Stimulated activated naive B cell treated with anti-CD40 and anti-IgM and Interleukin-4, amounts not matched to agents 10 μg/mL and 1 μg/mL and 100 μg/mL, for 72 hours (primary cell): ENCODE measurements at regions not wholly inside any gene's neighbourhood (a gene's known extent, or its start where the extent isn't known, plus 50 kb on each side); places are given as distances from the start of the nearest gene placed in this dataset.

ENCODE experiments used
- ATAC-seq, 2 donors: fragments of 150-1000 bp; cut with Tn5 transposase; replicated peaks; 2 replicates each; pipeline ENCODE4 v1.10.0; 2021; ENCODE audit warnings: moderate library complexity in 1 of 2
- DNase-seq: peaks from one replicate; pipeline ENCODE4 v3.0.0; 2021
- H3K27ac Mint-ChIP-seq: one replicate; pipeline ENCODE4 v1.8.0; 2022; ENCODE audit warnings: mild to moderate bottlenecking, mixed read lengths
- H3K27me3 Mint-ChIP-seq, 2 donors: one replicate each; pipeline ENCODE4 v1.8.0; 2022; ENCODE audit warnings: mixed read lengths in 2 of 2
- H3K36me3 Mint-ChIP-seq, 2 donors: one replicate each; pipeline ENCODE4 v1.8.0; 2022; ENCODE audit warnings: mixed read lengths in 2 of 2, mild to moderate bottlenecking in 1 of 2
- H3K4me1 Mint-ChIP-seq, 2 donors: one replicate each; pipeline ENCODE4 v1.8.0; 2022; ENCODE audit warnings: mixed read lengths in 2 of 2, mild to moderate bottlenecking in 1 of 2
- H3K4me3 Mint-ChIP-seq, 2 donors: one replicate each; pipeline ENCODE4 v1.8.0; 2022; ENCODE audit warnings: mild to moderate bottlenecking in 2 of 2, mixed read lengths in 2 of 2, moderate library complexity in 1 of 2
- H3K9me3 Mint-ChIP-seq, 2 donors: one replicate each; pipeline ENCODE4 v1.8.0; 2022; ENCODE audit warnings: mixed read lengths in 2 of 2, mild to moderate bottlenecking in 1 of 2

DNA sequence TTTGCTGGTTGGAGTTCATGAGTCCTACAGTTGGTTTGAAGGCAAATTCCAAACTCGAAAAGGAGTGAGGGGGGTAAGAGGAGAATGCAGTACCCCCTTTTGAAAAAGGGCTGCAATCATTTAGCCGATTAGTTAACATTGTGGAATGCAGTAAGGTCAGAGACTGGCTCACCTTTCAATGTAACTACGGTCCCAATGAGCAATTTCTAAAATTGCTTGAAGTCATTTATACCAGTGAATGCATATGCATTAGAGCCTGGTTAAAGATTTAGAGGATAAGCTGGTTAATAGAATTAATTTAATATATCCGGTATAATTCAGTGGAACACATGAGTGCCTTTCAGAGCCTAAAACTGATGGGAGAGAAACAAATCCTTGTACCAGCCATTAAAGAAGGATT, 172.6 kb upstream of the PAPPA start:
- Mint-ChIP-seq H3K36me3 (no peaks in the 10 kb centered on the region), H3K27me3 (no peaks in the 10 kb centered on the region), H3K9me3 (peaks cover 0 to 9% of the 10 kb centered on the region in 2 donors), H3K4me1 (no peaks in the 10 kb centered on the region), H3K4me3 (no peak overlapping the region), H3K27ac (no peak overlapping the region)
- no peak for ATAC-seq
- no peak for DNase-seq

DNA sequence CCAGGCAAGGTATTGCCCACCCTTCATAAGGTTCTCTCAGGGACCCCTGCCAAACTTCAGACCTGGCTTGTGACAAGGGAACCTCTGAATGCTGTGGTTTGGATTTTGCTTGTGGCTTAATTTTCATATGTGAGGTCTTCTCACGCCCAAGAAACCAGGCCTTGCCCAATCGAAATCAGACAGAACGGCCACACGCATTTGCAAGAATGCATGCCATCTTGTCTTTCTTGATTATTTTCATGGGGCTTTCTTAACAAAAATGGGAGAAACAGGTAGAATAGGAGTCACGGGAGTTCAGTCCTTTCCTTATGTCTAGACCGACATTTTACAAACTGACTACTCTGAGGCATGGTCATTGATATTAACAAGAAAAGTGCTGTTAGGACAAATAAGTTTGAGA, 170.2 kb upstream of the PAPPA start:
- Mint-ChIP-seq H3K9me3 (peaks cover 5 to 6% of the 10 kb centered on the region in 2 donors), H3K27me3 (no peaks in the 10 kb centered on the region), H3K4me1 (no peaks in the 10 kb centered on the region), H3K27ac (no peak overlapping the region), H3K36me3 (no peaks in the 10 kb centered on the region), H3K4me3 (no peak overlapping the region)
- DNase-seq: no peak
- ATAC-seq: no peak

- no peak overlapping the region for H3K27ac Mint-ChIP-seq
- no peak overlapping the region for H3K4me3 Mint-ChIP-seq
- no peaks in the 10 kb centered on the region for H3K4me1 Mint-ChIP-seq
- peaks cover 5 to 6% of the 10 kb centered on the region in 2 donors for H3K9me3 Mint-ChIP-seq
- H3K36me3 Mint-ChIP-seq: no peaks in the 10 kb centered on the region
- DNase-seq (no peak), ATAC-seq (no peak)
- no peaks in the 10 kb centered on the region for H3K27me3 Mint-ChIP-seq
These were observed 167.9 kb upstream of the PAPPA start for GRCh38 chr9:115985657-115986056.

DNA sequence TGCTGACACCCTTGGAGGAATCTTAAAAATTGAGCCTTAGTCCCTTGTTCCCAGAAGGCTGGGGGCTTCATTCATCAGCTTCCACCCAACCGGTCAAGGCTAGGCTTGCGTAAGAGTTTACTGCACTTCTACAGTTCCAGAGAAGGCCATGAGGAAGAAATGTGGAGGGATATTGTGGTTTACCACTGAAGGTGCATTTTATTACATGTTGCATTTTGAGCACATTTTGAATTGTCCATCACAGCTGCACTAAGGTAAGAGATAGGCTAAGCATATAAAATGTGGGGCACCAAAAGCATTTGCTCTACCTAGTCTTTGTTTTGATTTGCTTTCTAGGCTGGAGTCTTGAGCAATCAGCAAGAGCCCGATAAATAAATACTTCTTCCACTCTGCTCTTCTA, 167.1 kb upstream of the PAPPA start:
- Mint-ChIP-seq H3K4me3 (no peak overlapping the region), H3K27ac (no peak overlapping the region), H3K36me3 (no peaks in the 10 kb centered on the region), H3K9me3 (peaks cover 4 to 6% of the 10 kb centered on the region in 2 donors), H3K27me3 (no peaks in the 10 kb centered on the region), H3K4me1 (no peaks in the 10 kb centered on the region)
- ATAC-seq (no peak), DNase-seq (no peak)

- H3K4me3 Mint-ChIP-seq: no peak overlapping the region
These were observed 164.9 kb upstream of the PAPPA start for GRCh38 chr9:115988701-115989100.

DNA sequence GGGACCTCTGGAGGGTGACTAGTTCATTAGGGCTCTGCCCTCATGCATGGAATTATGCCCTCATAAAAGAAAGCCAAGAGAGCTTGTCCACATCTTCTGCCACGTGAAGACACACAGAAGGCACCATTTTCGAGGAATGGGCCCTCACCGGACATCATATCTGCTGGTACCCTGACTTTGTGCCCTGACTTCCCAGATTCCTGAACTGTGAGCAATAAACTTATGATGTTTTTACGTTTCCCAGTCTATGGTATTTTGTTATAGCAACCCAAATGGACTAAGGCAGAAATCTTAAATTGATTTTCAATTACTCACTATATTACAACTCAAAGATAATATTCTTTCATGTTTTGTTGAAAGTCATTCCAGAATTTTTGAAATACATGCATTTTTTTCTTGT, 163.8 kb upstream of the PAPPA start:
- Mint-ChIP-seq H3K4me1 (no peaks in the 10 kb centered on the region), H3K36me3 (no peaks in the 10 kb centered on the region), H3K27ac (no peak overlapping the region), H3K9me3 (peaks cover under 1 to 9% of the 10 kb centered on the region in 2 donors), H3K27me3 (no peaks in the 10 kb centered on the region), H3K4me3 (no peak overlapping the region)
- ATAC-seq (no peak), DNase-seq (no peak)

More at GRCh38 chr9:115988701-115989100, 164.9 kb upstream of the PAPPA start:
- Mint-ChIP-seq H3K9me3 (peaks cover 4 to 9% of the 10 kb centered on the region in 2 donors), H3K27ac (no peak overlapping the region), H3K4me1 (no peaks in the 10 kb centered on the region), H3K27me3 (no peaks in the 10 kb centered on the region), H3K36me3 (no peaks in the 10 kb centered on the region)
- no peak for DNase-seq
- ATAC-seq: no peak

GRCh38 chr9:115992834-115993233, 160.8 kb upstream of the PAPPA start:
- H3K27me3 Mint-ChIP-seq: no peaks in the 10 kb centered on the region
- DNase-seq (no peak), ATAC-seq (no peak)
- H3K4me3 Mint-ChIP-seq: no peak overlapping the region
- H3K9me3 Mint-ChIP-seq: peaks cover 0 to 4% of the 10 kb centered on the region in 2 donors
- H3K27ac Mint-ChIP-seq: no peak overlapping the region
- H3K36me3 Mint-ChIP-seq: no peaks in the 10 kb centered on the region
- H3K4me1 Mint-ChIP-seq: no peaks in the 10 kb centered on the region

- no peaks in the 10 kb centered on the region for H3K36me3 Mint-ChIP-seq
- no peaks in the 10 kb centered on the region for H3K4me1 Mint-ChIP-seq
- no peak overlapping the region for H3K27ac Mint-ChIP-seq
- H3K4me3 Mint-ChIP-seq: no peak overlapping the region
- no peaks in the 10 kb centered on the region for H3K27me3 Mint-ChIP-seq
- ATAC-seq: no peak
- DNase-seq: no peak
- peaks cover 0 to 4% of the 10 kb centered on the region in 2 donors for H3K9me3 Mint-ChIP-seq
These were observed 155.7 kb upstream of the PAPPA start for GRCh38 chr9:115997923-115998322.

- Mint-ChIP-seq H3K9me3 (peaks cover 0 to 5% of the 10 kb centered on the region in 2 donors), H3K4me3 (no peak overlapping the region), H3K36me3 (no peaks in the 10 kb centered on the region), H3K4me1 (no peaks in the 10 kb centered on the region), H3K27ac (no peak overlapping the region), H3K27me3 (no peaks in the 10 kb centered on the region)
- ATAC-seq: no peak
- no peak for DNase-seq
These were observed 154.9 kb upstream of the PAPPA start for GRCh38 chr9:115998666-115999065.

DNA sequence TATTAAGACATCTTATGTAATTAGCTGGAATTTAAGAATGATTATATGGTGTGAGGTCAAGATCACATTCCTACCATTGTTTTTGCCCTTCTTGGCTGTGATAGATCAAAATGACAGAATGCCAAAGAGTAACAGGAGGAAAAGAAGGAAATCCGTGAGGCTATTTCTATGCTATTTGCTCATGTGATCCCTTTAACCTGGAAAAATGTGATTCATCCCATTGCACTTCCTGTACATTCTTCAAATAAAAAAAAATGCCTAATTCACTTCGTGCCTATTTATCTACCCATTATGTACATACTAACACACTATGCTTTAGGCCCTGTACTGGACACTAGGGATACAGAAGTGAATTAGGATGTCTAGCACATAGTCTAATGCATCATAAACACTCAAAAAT, 154.1 kb upstream of the PAPPA start:
- DNase-seq (no peak), ATAC-seq (no peak)
- Mint-ChIP-seq H3K9me3 (peaks cover 0 to 6% of the 10 kb centered on the region in 2 donors), H3K27ac (no peak overlapping the region), H3K36me3 (no peaks in the 10 kb centered on the region), H3K4me3 (no peak overlapping the region), H3K4me1 (no peaks in the 10 kb centered on the region), H3K27me3 (no peaks in the 10 kb centered on the region)

- peaks cover 0 to 6% of the 10 kb centered on the region in 2 donors for H3K9me3 Mint-ChIP-seq
These were observed 152.8 kb upstream of the PAPPA start for GRCh38 chr9:116000748-116001329.

GRCh38 chr9:116002181-116002580, 151.4 kb upstream of the PAPPA start:
- Mint-ChIP-seq H3K4me3 (no peak overlapping the region), H3K27me3 (no peaks in the 10 kb centered on the region), H3K36me3 (no peaks in the 10 kb centered on the region), H3K27ac (no peak overlapping the region), H3K4me1 (no peaks in the 10 kb centered on the region), H3K9me3 (peaks cover 0 to 6% of the 10 kb centered on the region in 2 donors)
- DNase-seq: no peak
- no peak for ATAC-seq

More at GRCh38 chr9:116000748-116001329, 152.8 kb upstream of the PAPPA start:
- Mint-ChIP-seq H3K4me1 (no peaks in the 10 kb centered on the region), H3K27me3 (no peaks in the 10 kb centered on the region), H3K4me3 (no peak overlapping the region), H3K36me3 (no peaks in the 10 kb centered on the region), H3K27ac (no peak overlapping the region)
- DNase-seq (no peak), ATAC-seq (no peak)

GRCh38 chr9:116002624-116003023, 151.0 kb upstream of the PAPPA start:
- ATAC-seq (no peak), DNase-seq (no peak)
- Mint-ChIP-seq H3K4me1 (no peaks in the 10 kb centered on the region), H3K36me3 (no peaks in the 10 kb centered on the region), H3K27ac (no peak overlapping the region), H3K9me3 (peaks cover 0 to 6% of the 10 kb centered on the region in 2 donors), H3K27me3 (no peaks in the 10 kb centered on the region), H3K4me3 (no peak overlapping the region)

GRCh38 chr9:116003397-116003796, 150.2 kb upstream of the PAPPA start:
- no peaks in the 10 kb centered on the region for H3K27me3 Mint-ChIP-seq
- H3K4me3 Mint-ChIP-seq: no peak overlapping the region

GRCh38 chr9:116005205-116005604, 148.4 kb upstream of the PAPPA start:
- Mint-ChIP-seq H3K27me3 (no peaks in the 10 kb centered on the region), H3K27ac (no peak overlapping the region)
- ATAC-seq: no peak

More at GRCh38 chr9:116003397-116003796, 150.2 kb upstream of the PAPPA start:
- DNase-seq (no peak), ATAC-seq (no peak)
- H3K9me3 Mint-ChIP-seq: peaks cover 0 to 6% of the 10 kb centered on the region in 2 donors
- H3K27ac Mint-ChIP-seq: no peak overlapping the region
- H3K36me3 Mint-ChIP-seq: no peaks in the 10 kb centered on the region
- H3K4me1 Mint-ChIP-seq: no peaks in the 10 kb centered on the region

GRCh38 chr9:116007824-116008223, 145.8 kb upstream of the PAPPA start:
- ATAC-seq: no peak
- DNase-seq: no peak
- no peak overlapping the region for H3K4me3 Mint-ChIP-seq
- H3K36me3 Mint-ChIP-seq: no peaks in the 10 kb centered on the region
- no peaks in the 10 kb centered on the region for H3K4me1 Mint-ChIP-seq
- H3K27ac Mint-ChIP-seq: no peak overlapping the region
- H3K27me3 Mint-ChIP-seq: no peaks in the 10 kb centered on the region
- peaks cover 4 to 7% of the 10 kb centered on the region in 2 donors for H3K9me3 Mint-ChIP-seq

More at GRCh38 chr9:116005205-116005604, 148.4 kb upstream of the PAPPA start:
- no peak for DNase-seq
- Mint-ChIP-seq H3K4me1 (no peaks in the 10 kb centered on the region), H3K36me3 (no peaks in the 10 kb centered on the region), H3K9me3 (peaks cover 0 to 5% of the 10 kb centered on the region in 2 donors), H3K4me3 (no peak overlapping the region)
